DOHH2 (cell line): ENCODE measurements at regions not wholly inside any gene's neighbourhood (a gene's known extent, or its start where the extent isn't known, plus 50 kb on each side); places are given as distances from the start of the nearest gene placed in this dataset.

ENCODE experiments used
- CTCF ChIP-seq: fragments of 200-600 bp; sonication (generic); IDR thresholded peaks from one replicate; pipeline ENCODE4 v1.5.1; 2014; ENCODE audit warnings: antibody characterized with exemption, mild to moderate bottlenecking, low read depth, low read length; ENCODE audit not compliant: poor library complexity, severe bottlenecking
- EZH2phosphoT487 ChIP-seq: fragments of 200-600 bp; sonication (generic); IDR thresholded peaks from 2 replicates; pipeline ENCODE4 v1.6.1; 2017; ENCODE audit warnings: borderline replicate concordance, mild to moderate bottlenecking, antibody characterized with exemption, low read length, moderate library complexity, mixed read lengths

- TF ChIP-seq CTCF (no peak), EZH2phosphoT487 (no peak)
Measured at GRCh38 chr2:185895828-185896693, 157.5 kb downstream of the FSIP2 start.
